Chondrocyte (in vitro differentiated cells): ENCODE measurements at regions not wholly inside any gene's neighbourhood (a gene's known extent, or its start where the extent isn't known, plus 50 kb on each side); places are given as distances from the start of the nearest gene placed in this dataset.

Experiments
- DNase-seq: peaks from one replicate; pipeline ENCODE4 v3.0.0; 2021; ENCODE audit warnings: mixed read lengths, low spot score
- H3K27ac Mint-ChIP-seq: one replicate; pipeline ENCODE4 v1.8.0; 2021; ENCODE audit warnings: mild to moderate bottlenecking, moderate library complexity, mixed read lengths; ENCODE audit not compliant: unreplicated experiment
- H3K27me3 Mint-ChIP-seq: 2 replicates; pipeline ENCODE4 v1.8.0; 2021; ENCODE audit warnings: low read depth, mixed read lengths
- H3K36me3 Mint-ChIP-seq: 2 replicates; pipeline ENCODE4 v1.8.0; 2021; ENCODE audit warnings: low read depth, mixed read lengths
- H3K4me1 Mint-ChIP-seq: 2 replicates; pipeline ENCODE4 v1.8.0; 2021; ENCODE audit warnings: low read depth, mild to moderate bottlenecking, mixed read lengths
- H3K4me3 Mint-ChIP-seq: one replicate; pipeline ENCODE4 v1.8.0; 2021; ENCODE audit warnings: mild to moderate bottlenecking, moderate library complexity, mixed read lengths; ENCODE audit not compliant: unreplicated experiment
- H3K9me3 Mint-ChIP-seq: 2 replicates; pipeline ENCODE4 v1.8.0; 2021; ENCODE audit warnings: low read depth, mixed read lengths
- TF ChIP-seq, protein P1 (sequence below): fragments of 200-600 bp; sonication (generic); IDR thresholded peaks from 2 replicates; pipeline ENCODE4 v1.5.0; 2021; ENCODE audit warnings: antibody characterized with exemption, mild to moderate bottlenecking, moderate library complexity

- Mint-ChIP-seq H3K4me1 (peaks cover 5% of the 10 kb centered on the region), H3K27me3 (no peaks in the 10 kb centered on the region), H3K27ac (no peak overlapping the region), H3K36me3 (no peaks in the 10 kb centered on the region), H3K4me3 (no peak overlapping the region), H3K9me3 (peaks cover 6% of the 10 kb centered on the region)
- no peak for DNase-seq
- TF ChIP-seq, protein P1, sequence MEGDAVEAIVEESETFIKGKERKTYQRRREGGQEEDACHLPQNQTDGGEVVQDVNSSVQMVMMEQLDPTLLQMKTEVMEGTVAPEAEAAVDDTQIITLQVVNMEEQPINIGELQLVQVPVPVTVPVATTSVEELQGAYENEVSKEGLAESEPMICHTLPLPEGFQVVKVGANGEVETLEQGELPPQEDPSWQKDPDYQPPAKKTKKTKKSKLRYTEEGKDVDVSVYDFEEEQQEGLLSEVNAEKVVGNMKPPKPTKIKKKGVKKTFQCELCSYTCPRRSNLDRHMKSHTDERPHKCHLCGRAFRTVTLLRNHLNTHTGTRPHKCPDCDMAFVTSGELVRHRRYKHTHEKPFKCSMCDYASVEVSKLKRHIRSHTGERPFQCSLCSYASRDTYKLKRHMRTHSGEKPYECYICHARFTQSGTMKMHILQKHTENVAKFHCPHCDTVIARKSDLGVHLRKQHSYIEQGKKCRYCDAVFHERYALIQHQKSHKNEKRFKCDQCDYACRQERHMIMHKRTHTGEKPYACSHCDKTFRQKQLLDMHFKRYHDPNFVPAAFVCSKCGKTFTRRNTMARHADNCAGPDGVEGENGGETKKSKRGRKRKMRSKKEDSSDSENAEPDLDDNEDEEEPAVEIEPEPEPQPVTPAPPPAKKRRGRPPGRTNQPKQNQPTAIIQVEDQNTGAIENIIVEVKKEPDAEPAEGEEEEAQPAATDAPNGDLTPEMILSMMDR = no peak
Observed at GRCh38 chr7:124692425-124692824, 73.2 kb downstream of the GPR37 start.

GRCh38 chr7:124690840-124691239 lies 74.8 kb downstream of the GPR37 start:
- Mint-ChIP-seq H3K27me3 (no peaks in the 10 kb centered on the region), H3K4me1 (peaks cover 5% of the 10 kb centered on the region), H3K36me3 (no peaks in the 10 kb centered on the region), H3K4me3 (no peak overlapping the region), H3K27ac (no peak overlapping the region), H3K9me3 (peaks cover 6% of the 10 kb centered on the region)
- no peak for DNase-seq
- TF ChIP-seq, protein P1 = no peak

GRCh38 chr7:124689931-124690330 lies 75.7 kb downstream of the GPR37 start:
- H3K4me3 Mint-ChIP-seq = no peak overlapping the region
- H3K27me3 Mint-ChIP-seq = no peaks in the 10 kb centered on the region
- TF ChIP-seq, protein P1 = no peak
- H3K27ac Mint-ChIP-seq = no peak overlapping the region
- peaks cover 6% of the 10 kb centered on the region for H3K9me3 Mint-ChIP-seq
- H3K36me3 Mint-ChIP-seq = no peaks in the 10 kb centered on the region
- H3K4me1 Mint-ChIP-seq = peaks cover 5% of the 10 kb centered on the region
- DNase-seq = no peak

DNA sequence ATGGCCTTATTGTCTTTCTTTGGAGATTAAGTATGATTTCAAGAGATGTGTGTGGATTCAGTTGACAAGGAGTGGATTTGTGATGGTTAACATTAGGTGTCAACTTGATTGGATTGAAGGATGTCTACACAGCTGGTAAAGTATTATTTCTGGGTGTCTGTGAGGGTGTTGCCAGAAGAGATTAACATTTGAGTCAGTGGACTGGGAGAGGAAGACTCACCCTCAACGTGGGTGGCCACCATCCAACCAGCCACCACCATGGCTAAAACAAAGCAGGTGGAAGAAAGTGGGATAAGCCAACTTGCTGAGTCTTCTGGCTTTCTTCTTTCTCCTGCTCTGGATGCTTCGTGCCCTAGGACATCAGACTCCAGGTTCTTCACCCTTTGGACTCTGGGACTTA lies 76.1 kb downstream of the GPR37 start:
- Mint-ChIP-seq H3K4me3 (no peak overlapping the region), H3K36me3 (no peaks in the 10 kb centered on the region), H3K4me1 (peaks cover 5% of the 10 kb centered on the region), H3K27ac (no peak overlapping the region), H3K9me3 (peaks cover 6% of the 10 kb centered on the region), H3K27me3 (no peaks in the 10 kb centered on the region)
- TF ChIP-seq, protein P1 = no peak
- DNase-seq = no peak

DNA sequence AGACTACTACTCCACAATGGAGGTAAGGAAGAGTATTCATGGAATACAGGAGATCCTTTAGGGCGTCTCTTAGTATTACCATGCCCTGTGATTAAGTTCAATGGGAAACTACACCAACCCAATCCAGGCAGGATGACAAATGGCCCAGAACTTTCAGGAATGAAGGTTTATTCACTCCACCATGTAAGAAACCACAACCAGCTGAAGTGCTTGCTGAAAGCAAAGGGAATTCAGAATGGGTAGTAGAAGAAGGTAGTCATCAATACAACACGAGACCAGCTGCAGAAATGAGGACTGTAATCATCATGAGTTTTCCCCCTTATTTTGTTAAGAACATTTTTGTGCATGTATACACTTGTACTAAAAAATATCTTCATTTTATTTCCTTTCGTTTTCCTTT lies 76.6 kb downstream of the GPR37 start:
- peaks cover 3% of the 10 kb centered on the region for H3K9me3 Mint-ChIP-seq
- H3K27ac Mint-ChIP-seq = no peak overlapping the region
- H3K4me1 Mint-ChIP-seq = peaks cover 5% of the 10 kb centered on the region
- no peaks in the 10 kb centered on the region for H3K27me3 Mint-ChIP-seq
- H3K36me3 Mint-ChIP-seq = no peaks in the 10 kb centered on the region
- H3K4me3 Mint-ChIP-seq = no peak overlapping the region
- TF ChIP-seq, protein P1 = no peak
- DNase-seq = no peak
